Endothelial cell of umbilical vein (primary cell): ENCODE measurements at regions not wholly inside any gene's neighbourhood (a gene's known extent, or its start where the extent isn't known, plus 50 kb on each side); places are given as distances from the start of the nearest gene placed in this dataset.

Experiments used
- BruUV-seq: library from RNA; stranded (reverse); fragments of 400-500 nt; replicated peaks from 2 replicates; lab custom pipeline; 2021; lab: Mats Ljungman, UMichigan
- CTCF ChIA-PET: fragments of 300-600, 350-600 bp; sonication (Branson Sonifier 250); formaldehyde crosslinking; loops from one replicate; lab custom pipeline; 2021; ENCODE audit warnings: antibody characterized with exemption, inconsistent platforms; lab: Charles Lee
- POLR2A ChIA-PET: fragments of 300-600, 350-600 bp; sonication (Branson Sonifier 250); formaldehyde crosslinking; loops from one replicate; lab custom pipeline; 2021; ENCODE audit warnings: antibody characterized with exemption, inconsistent platforms; lab: Charles Lee
- DNase-seq: peaks from one replicate; pipeline ENCODE4 v3.0.0-alpha.2; 2011; ENCODE audit warnings: low read depth, low spot score
- FAIRE-seq: peaks from 2 replicates; lab custom pipeline; 2011; peaks lifted over from hg19 to GRCh38; lab: Jason Lieb, UNC
- H2AFZ ChIP-seq: 2 replicates; pipeline ENCODE4 v1.6.0; 2012; ENCODE audit warnings: low read depth, low read length, control low read depth, inconsistent platforms
- H3K27ac ChIP-seq: 2 replicates; pipeline ENCODE4 v1.5.1; 2011; ENCODE audit warnings: low read depth, mild to moderate bottlenecking, control low read depth, low read length, moderate library complexity; ENCODE audit not compliant: insufficient read depth
- H3K27me3 ChIP-seq, 2 experiments: 2 replicates each; pipeline versions ENCODE4 v1.6.0 to v1.6.1; 2011; ENCODE audit warnings: low read length in 2 of 2, mixed read lengths in 1 of 2; ENCODE audit not compliant: control insufficient read depth in 2 of 2, insufficient read depth in 2 of 2
- H3K36me3 ChIP-seq, 2 experiments: 2 replicates in 1 of 2; 3 replicates in 1 of 2; pipeline ENCODE4 v1.5.1; 2011; ENCODE audit warnings: low read length in 2 of 2, mild to moderate bottlenecking in 1 of 2, moderate library complexity in 1 of 2; ENCODE audit not compliant: control insufficient read depth in 2 of 2, insufficient read depth in 2 of 2; ENCODE audit errors: extremely low read depth in 1 of 2
- H3K4me1 ChIP-seq: 3 replicates; pipeline ENCODE4 v1.5.1; 2011; ENCODE audit warnings: mild to moderate bottlenecking, low read length; ENCODE audit not compliant: control insufficient read depth, insufficient read depth; ENCODE audit errors: extremely low read depth
- H3K4me2 ChIP-seq: 2 replicates; pipeline ENCODE4 v1.6.1; 2011; ENCODE audit warnings: low read length, control low read depth, mixed read lengths; ENCODE audit not compliant: insufficient read depth
- H3K4me3 ChIP-seq, 3 experiments: fragments of 200-600 bp in 1 of 3; sonication (generic), shearing (Covaris generic) in 1 of 3; replicated peaks in 1 of 3; 2 replicates each; pipeline ENCODE4 v1.5.1; 2011 to 2016; ENCODE audit warnings: control low read depth in 3 of 3, low read length in 3 of 3, mild to moderate bottlenecking in 2 of 3, inconsistent platforms in 1 of 3, low read depth in 1 of 3, moderate library complexity in 1 of 3; ENCODE audit not compliant: insufficient read depth in 1 of 3
- H3K79me2 ChIP-seq: 2 replicates; pipeline ENCODE4 v1.6.0; 2012; ENCODE audit warnings: low read length, inconsistent platforms; ENCODE audit not compliant: control insufficient read depth, insufficient read depth
- H3K9ac ChIP-seq: replicated peaks from 2 replicates; pipeline ENCODE3; 2011; ENCODE audit warnings: low read length, control low read depth; ENCODE audit not compliant: insufficient read depth; ENCODE audit errors: extremely low read depth
- H3K9me1 ChIP-seq: replicated peaks from 3 replicates; pipeline ENCODE4 v1.6.0; 2011; ENCODE audit warnings: mild to moderate bottlenecking, low read length; ENCODE audit not compliant: control insufficient read depth, insufficient read depth; ENCODE audit errors: extremely low read depth
- H3K9me3 ChIP-seq: replicated peaks from 2 replicates; pipeline ENCODE4 v1.5.1; 2012; ENCODE audit warnings: low read length, inconsistent platforms; ENCODE audit not compliant: control insufficient read depth, insufficient read depth
- H4K20me1 ChIP-seq: replicated peaks from 2 replicates; pipeline ENCODE3; 2011; ENCODE audit warnings: mild to moderate bottlenecking, low read length; ENCODE audit not compliant: control insufficient read depth, insufficient read depth; ENCODE audit errors: extremely low read depth
- EZH2 ChIP-seq: IDR thresholded peaks from 2 replicates; pipeline ENCODE4 v1.6.1; 2012; ENCODE audit warnings: borderline replicate concordance, low read depth, mild to moderate bottlenecking, moderate library complexity, low read length, inconsistent platforms; ENCODE audit not compliant: severe bottlenecking
- FOS ChIP-seq: IDR thresholded peaks from 2 replicates; pipeline ENCODE4 v1.6.1; 2011; ENCODE audit warnings: mild to moderate bottlenecking, low read length, moderate library complexity, borderline replicate concordance; ENCODE audit not compliant: insufficient read depth
- GATA2 ChIP-seq: IDR thresholded peaks from 2 replicates; pipeline ENCODE4 v1.7.0; 2011; ENCODE audit warnings: low read depth, mild to moderate bottlenecking, moderate library complexity, mixed read lengths, low read length; ENCODE audit not compliant: insufficient read length, insufficient read depth
- JUN ChIP-seq: IDR thresholded peaks from 2 replicates; pipeline ENCODE4 v1.6.1; 2011; ENCODE audit warnings: borderline replicate concordance, low read depth; ENCODE audit not compliant: insufficient read length, insufficient read depth
- MAX ChIP-seq: IDR thresholded peaks from 2 replicates; pipeline ENCODE4 v1.6.1; 2011; ENCODE audit not compliant: insufficient read depth, insufficient read length
- MYC ChIP-seq: IDR thresholded peaks from one replicate; pipeline ENCODE4 v1.6.1; 2011; ENCODE audit warnings: mild to moderate bottlenecking, low read depth, low read length
- POLR2A ChIP-seq: IDR thresholded peaks from 2 replicates; pipeline ENCODE4 v1.6.1; 2012; ENCODE audit warnings: low read depth, mild to moderate bottlenecking, control low read depth, low read length
- POLR2AphosphoS5 ChIP-seq: IDR thresholded peaks from 2 replicates; pipeline ENCODE4 v1.6.1; 2012; ENCODE audit warnings: low read depth, mild to moderate bottlenecking, control low read depth, low read length, moderate library complexity; ENCODE audit not compliant: insufficient read depth
- dilution Hi-C: fragments of 300-500 bp; cut with MboI; formaldehyde crosslinking; loops from one replicate; pipeline ENCODE4 v1.15.0; 2019; ENCODE audit warnings: low sequenced_read_pairs; ENCODE audit not compliant: extremely low pct_ligation_motif_present
- intact Hi-C: fragments of 100-400 bp; cut with micrococcal nuclease; formaldehyde crosslinking; loops from one replicate; pipeline ENCODE4 v1.10.0; 2022
- TF ChIP-seq, protein P1 (sequence below), 2 donors: IDR thresholded peaks; 1 replicate in 1 of 2; 2 replicates in 1 of 2; pipeline ENCODE4 v1.5.1; 2011; ENCODE audit warnings: low read length in 2 of 2, mild to moderate bottlenecking in 2 of 2, moderate library complexity in 2 of 2, control low read depth in 1 of 2, inconsistent platforms in 1 of 2, low read depth in 1 of 2; ENCODE audit not compliant: insufficient read depth in 1 of 2; ENCODE audit errors: extremely low read depth in 1 of 2

- Histone ChIP-seq H2AFZ (no peak overlapping the region), H3K4me3 (no peak overlapping the region), H3K4me2 (no peak overlapping the region), H3K9me1 (no peaks in the 10 kb centered on the region), H3K9me3 (no peaks in the 10 kb centered on the region), H4K20me1 (no peaks in the 10 kb centered on the region), H3K27me3 (no peaks in the 10 kb centered on the region), H3K79me2 (no peaks in the 10 kb centered on the region), H3K27ac (no peak overlapping the region), H3K36me3 (no peaks in the 10 kb centered on the region), H3K9ac (no peak overlapping the region), H3K4me1 (no peaks in the 10 kb centered on the region)
- intact Hi-C loops (no loop called here), dilution Hi-C loops (no loop called here)
- ChIA-PET CTCF (interaction anchor here (1.1 to 1.8 kb wide), 5 partner anchors 12 to 114 kb away, joined by 3 to 6 read pairs (median 3); no protein-coding TSS in a partner anchor), POLR2A (no interaction called here)
- BruUV-seq = no TSS peak
- TF ChIP-seq MAX (no peak), MYC (no peak), POLR2A (no peak), JUN (no peak), EZH2 (no peak)
- TF ChIP-seq, protein P1, sequence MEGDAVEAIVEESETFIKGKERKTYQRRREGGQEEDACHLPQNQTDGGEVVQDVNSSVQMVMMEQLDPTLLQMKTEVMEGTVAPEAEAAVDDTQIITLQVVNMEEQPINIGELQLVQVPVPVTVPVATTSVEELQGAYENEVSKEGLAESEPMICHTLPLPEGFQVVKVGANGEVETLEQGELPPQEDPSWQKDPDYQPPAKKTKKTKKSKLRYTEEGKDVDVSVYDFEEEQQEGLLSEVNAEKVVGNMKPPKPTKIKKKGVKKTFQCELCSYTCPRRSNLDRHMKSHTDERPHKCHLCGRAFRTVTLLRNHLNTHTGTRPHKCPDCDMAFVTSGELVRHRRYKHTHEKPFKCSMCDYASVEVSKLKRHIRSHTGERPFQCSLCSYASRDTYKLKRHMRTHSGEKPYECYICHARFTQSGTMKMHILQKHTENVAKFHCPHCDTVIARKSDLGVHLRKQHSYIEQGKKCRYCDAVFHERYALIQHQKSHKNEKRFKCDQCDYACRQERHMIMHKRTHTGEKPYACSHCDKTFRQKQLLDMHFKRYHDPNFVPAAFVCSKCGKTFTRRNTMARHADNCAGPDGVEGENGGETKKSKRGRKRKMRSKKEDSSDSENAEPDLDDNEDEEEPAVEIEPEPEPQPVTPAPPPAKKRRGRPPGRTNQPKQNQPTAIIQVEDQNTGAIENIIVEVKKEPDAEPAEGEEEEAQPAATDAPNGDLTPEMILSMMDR (IDR thresholded peaks at IDR 0.05; ENCODE audit: extremely low read depth in 1 of 2, insufficient read depth in 1 of 2, low read depth in 1 of 2, low read length in 2 of 2) = no peak
- no peak for DNase-seq
- FAIRE-seq = no peak
Observed at GRCh38 chr10:71042699-71043098, 154.3 kb upstream of the PCBD1 start.

- Histone ChIP-seq H3K4me3 (no peak overlapping the region), H2AFZ (no peak overlapping the region), H3K9me1 (no peaks in the 10 kb centered on the region), H3K27ac (no peak overlapping the region), H3K27me3 (no peaks in the 10 kb centered on the region), H3K9me3 (no peaks in the 10 kb centered on the region), H4K20me1 (no peaks in the 10 kb centered on the region), H3K36me3 (no peaks in the 10 kb centered on the region), H3K4me1 (no peaks in the 10 kb centered on the region), H3K4me2 (no peak overlapping the region), H3K9ac (no peak overlapping the region), H3K79me2 (no peaks in the 10 kb centered on the region)
- intact Hi-C loops = no loop called here
- CTCF ChIA-PET = interaction anchor here (1.4 kb wide), 1 partner anchor 20 kb away, joined by 6 read pairs; no protein-coding TSS in a partner anchor
- no peak for TF ChIP-seq POLR2AphosphoS5
- no peak for TF ChIP-seq EZH2
- TF ChIP-seq MAX = no peak
- no peak for TF ChIP-seq FOS
- TF ChIP-seq MYC = no peak
- TF ChIP-seq JUN = no peak
- TF ChIP-seq GATA2 = no peak
- TF ChIP-seq, protein P1 (IDR thresholded peaks at IDR 0.05; ENCODE audit: extremely low read depth in 1 of 2, insufficient read depth in 1 of 2, low read depth in 1 of 2, low read length in 2 of 2) = no peak
- no peak for TF ChIP-seq POLR2A
- POLR2A ChIA-PET = no interaction called here
- DNase-seq (no peak), FAIRE-seq (no peak)
- BruUV-seq = no TSS peak
- dilution Hi-C loops = no loop called here
Observed at GRCh38 chr10:71043858-71044257, 155.5 kb upstream of the PCBD1 start.
